ENCODE measurements at regions not wholly inside any gene's neighbourhood (a gene's known extent, or its start where the extent isn't known, plus 50 kb on each side); places are given as distances from the start of the nearest gene placed in this dataset.

DNA sequence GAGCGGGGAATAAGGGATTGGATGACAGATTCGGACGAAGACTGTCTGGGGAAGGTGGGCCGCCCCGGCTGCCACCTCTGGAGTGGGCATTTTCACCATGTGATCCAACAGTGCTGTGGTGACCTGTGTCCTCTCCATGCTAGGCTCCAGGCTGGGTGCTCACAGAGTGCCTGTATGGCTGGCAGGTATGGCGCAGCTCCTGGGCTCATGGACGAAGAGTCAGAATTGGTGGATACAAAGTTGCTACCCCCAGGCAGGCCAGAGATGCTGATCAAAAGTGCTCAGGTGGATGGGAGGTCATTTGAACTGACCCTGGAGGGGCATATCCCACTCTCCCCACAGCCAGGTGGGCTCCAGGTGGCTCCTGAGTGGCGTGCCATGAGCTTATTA lies 111.3 kb upstream of the UQCRFS1 start:
- no peak for DNase-seq

DNA sequence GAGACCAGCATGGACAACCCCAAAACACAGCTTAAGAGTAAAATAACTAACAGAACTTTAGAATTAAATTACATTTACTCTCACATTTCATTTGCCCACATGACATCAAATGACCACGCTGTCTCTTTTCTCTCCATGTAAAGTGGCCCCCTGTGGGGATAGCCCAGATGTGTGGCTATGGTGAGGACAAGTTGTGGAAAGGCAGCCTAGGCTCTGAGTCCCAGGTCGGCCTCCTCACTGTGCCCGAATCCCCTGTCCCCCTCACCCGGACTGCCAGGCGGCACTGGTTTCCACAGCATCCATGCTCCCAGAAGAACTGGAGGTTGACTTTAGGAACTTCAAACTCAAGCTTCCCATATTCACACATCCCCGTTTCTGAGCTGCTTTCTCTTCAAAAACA lies 111.8 kb upstream of the UQCRFS1 start:
- DNase-seq = no peak

DNA sequence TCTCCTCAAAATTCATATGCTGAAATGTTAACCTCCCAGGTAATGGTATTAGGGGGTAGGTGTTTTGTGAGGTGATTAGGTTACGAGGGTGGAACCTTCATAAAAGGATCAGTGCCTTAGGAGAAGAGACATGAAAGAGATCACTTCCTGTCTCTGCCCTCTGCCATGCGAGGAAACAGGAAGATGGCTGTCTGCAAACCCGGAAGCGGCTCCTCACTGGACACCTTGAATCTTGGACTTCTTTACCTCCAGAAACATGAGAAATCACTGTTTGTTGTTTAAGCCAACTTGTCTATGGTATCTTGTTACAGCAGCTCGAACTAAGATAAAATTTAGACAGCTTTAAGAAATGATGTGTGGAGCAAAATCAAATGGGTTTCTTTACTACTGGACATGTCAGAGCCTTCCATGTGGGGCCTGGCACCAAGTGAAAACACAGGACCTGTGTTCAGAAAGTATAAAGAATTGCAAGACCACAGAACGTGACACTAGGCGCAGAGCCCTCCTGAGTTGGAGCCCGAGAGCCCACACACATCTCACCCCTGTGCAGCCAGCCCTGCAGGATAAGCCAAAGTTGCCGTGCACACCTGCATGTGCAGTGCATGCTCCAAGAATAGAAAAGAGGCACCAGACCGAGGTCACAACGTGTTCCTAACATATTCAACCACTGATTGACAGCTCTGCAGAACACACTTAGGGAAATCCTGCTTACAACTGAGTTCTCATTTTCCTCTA lies 112.5 kb upstream of the UQCRFS1 start:
- no peak for DNase-seq

DNA sequence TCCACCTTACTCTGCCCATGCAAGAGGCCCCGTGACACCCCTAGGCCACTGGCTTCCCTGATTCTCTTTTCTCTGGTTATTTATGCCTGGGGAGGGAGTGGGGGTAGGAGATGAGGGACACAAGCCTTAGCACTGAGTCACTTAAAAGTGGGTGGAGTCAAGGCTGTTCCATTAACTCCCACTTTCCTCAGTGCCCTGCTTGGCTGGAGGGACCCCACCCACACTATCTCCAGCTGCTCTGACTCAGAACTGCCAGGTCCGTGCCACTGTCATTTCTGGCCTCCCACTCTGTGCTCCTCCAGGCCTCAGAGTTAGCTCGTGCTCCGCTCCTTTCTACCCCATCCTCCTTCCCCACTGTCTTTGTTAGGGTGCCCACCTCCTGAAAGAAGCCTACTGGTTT lies 113.4 kb upstream of the UQCRFS1 start:
- DNase-seq = no peak

DNA sequence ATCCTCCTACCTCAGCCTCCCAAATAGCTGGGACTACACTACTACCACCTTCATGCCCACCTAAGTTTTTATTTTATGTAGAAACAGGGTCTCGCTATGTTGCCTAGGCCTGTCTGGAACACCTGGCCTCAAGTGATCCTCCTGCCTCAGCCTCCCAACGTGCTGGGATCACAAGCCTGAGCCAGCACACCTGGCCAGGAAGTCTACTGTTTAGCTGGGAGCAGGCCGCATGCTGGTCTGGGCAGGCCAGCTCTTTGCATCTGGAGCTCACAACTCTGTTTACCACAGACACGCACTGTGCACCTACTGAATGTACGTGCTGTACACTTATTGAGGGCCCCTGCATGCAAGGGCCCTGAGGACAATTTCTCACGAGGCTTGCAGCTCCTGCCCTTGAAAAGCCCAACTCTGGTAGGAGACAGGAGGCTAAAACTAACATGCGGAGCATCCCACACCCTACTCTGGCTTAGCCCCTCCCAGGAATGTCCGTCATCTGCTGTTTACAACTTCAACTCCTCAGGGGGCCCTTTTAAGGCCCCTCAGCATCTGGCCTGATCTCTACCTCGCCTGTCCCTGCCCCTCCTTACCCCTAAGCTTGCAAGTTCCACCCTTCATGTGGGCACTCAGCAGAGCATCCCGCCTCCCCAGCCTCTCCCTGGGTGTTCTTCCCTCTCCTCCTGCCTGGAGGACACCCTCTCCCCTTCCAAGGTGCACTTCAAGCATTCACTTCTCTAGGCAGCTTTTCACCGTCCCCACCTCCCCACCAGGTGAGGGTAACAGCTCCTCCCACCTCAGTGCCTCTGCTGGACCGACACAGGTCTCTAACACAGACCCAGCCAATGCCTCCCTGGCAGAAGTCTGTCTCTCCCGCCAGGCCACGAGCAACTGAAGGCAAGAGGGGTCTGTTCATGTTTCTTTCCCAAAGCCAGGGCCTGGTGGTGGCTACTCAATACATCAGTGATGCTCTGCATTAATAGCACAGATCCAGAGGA lies 114.2 kb upstream of the UQCRFS1 start:
- no peak for DNase-seq

DNA sequence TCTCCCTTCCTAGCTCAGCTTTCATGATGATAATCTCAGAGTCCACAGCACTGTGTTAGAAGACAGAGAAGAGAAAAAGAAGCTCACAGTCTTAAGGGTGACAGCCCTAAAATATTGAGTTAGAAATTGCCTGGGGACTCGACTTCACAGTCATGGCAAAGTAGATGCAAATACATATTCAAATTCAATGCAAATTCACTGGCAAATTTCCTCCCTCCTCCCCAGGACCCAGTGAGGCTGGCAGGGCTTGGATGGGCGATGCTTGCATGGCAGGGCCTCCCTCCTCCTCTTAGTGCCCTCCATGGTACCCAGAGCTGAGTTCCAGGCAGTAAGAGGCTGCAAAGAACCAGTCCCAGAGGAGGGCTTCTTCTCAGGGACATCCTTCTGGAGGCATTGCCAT lies 115.6 kb upstream of the UQCRFS1 start:
- no peak for DNase-seq

DNA sequence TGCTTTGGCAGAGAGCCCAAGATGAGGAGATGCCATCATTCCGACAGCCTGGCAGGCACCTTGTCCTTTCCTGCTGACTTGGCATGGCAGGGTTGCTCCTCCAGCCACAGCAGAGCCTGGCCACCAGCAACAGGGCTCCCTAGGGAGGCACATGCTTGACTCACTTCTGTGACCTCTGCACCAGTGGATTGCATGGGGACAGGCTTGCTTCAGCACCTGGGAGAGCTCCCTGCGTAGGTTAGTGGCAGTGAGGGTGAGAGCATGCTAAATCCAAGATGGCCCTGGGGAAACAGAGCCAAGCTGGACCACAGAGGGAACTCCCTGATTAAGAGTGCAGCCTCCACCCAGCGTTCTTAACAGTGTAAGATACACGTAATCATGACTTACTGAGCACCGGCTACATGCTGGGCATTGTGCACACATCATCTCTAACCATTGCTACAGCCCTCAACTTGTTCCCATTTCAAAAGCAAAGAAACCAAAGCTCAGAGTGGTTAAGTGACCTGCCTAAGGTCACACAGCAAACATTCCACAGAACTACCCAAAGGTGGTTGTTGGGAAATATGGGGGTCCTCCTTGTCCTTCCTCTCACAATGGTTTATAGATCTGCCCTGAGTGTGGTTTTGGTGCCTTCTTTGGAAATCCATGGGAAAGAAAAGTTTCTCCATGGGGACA lies 116.6 kb upstream of the UQCRFS1 start:
- no peak for DNase-seq

DNA sequence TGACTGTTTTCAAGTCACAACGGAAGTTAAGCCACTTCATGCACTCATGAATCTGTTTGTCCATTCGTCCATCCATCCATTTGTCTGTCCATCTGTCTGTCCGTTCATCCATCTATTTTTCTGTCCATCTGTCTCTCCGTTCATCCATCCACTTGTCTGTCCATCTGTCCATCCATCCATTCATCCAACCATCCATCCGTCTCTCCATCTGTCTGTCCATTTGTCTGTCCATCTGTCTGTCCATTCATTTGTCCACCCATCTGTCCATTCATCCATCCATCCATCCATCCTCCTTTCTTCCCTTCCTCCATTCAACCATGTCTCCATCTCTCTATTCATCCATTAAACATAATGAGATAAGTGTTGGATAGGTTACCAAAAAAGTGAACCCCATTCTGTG lies 123.5 kb upstream of the UQCRFS1 start:
- DNase-seq = no peak

DNA sequence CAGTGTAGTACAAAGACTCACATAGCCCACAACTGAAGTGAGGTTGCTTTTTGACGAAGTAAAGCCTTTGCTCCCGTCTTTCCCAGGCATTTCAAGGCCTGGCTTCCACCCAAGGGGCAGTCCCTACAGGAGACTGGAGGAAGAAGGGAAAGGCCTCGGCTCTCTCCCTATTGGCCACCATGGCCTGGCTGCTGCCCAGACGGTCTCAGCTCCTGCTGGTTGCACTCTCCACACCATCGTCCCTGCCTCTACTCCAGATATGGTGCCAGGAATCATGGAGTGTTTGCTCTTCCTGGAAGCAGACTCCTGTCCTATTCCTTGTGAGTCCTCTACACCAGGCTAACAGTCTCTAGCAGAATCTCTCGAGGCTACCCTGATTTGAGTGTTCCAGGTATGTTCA lies 124.1 kb upstream of the UQCRFS1 start:
- no peak for DNase-seq

DNA sequence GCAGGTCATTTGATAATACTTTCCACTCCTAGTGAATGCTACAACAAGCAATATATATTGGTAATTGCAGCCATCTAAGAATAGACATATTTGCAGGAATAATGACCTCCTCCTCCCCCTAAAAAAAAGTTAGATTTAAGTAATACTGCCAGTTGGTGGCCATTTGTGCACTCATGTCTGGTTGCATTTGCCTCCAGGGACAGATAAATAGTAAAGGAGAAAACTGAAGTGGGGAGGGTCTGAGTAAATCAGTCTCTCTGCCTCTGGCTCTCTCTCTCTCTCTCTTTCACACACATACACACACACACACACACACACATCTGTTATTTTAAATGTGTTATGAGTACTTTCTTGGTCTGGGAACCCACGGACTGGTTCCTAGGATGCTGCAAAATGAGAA lies 125.5 kb upstream of the UQCRFS1 start:
- no peak for DNase-seq

DNA sequence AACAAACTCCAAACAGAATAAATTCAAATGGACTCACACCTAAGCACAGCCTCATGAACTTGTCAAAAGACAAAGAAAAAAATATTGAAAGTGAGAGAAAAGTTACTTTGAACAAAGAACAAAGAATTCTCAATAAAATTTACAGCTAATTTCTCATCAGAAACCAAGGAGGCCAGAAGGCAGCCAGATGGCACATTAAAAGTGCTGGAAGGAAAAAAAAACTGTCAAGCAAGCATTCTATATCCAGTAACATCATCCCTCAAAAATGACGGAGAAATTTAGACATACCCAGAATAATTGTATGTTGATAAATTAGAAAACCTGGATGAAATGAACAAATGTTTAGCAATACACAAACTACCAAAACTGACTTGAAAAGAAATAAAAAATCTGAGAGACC lies 129.8 kb upstream of the UQCRFS1 start:
- DNase-seq = no peak

DNA sequence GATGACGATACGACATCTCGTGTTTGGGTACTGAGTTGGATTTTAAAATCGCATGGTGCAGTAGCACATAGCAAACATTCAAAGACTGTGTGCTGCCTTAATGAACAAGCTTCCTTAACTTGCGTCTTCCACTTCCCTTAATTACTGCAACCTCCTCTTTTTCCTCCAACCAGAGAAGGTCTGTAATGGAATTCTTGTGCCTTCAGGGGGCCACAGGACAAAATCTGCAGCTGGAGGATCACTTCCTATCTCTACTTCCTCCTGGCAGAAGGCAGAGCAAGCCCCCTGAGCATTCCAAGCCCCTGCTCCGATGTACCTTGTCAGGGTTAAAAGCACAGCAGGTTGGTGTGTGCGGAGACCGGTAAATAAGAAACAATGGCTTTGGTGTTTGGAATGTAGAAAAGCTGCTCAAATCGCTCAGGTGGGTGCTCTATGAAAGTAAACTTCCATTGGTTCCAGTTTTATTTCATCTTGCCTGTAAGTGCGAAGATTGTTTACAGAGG lies 151.3 kb upstream of the UQCRFS1 start:
- no peak for DNase-seq

DNA sequence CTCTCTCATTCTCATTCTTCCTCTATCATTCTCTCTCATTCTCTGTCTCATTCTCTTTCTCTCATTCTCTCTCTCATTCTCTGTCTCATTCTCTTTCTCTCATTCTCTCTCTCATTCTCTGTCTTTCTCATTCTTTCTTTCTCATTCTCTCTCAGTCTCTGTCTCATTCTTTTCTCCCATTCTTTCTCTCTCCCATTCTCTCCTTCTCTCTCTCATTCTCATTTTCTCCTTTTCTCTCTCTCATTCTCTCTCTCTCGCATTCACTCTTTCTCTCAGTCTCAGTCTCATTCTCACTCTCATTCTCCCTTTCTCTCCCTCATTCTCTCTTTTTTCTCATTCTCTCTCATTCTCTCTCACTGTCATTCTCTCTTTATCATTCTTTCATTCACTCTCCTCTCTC lies 152.0 kb upstream of the UQCRFS1 start:
- DNase-seq = no peak

DNA sequence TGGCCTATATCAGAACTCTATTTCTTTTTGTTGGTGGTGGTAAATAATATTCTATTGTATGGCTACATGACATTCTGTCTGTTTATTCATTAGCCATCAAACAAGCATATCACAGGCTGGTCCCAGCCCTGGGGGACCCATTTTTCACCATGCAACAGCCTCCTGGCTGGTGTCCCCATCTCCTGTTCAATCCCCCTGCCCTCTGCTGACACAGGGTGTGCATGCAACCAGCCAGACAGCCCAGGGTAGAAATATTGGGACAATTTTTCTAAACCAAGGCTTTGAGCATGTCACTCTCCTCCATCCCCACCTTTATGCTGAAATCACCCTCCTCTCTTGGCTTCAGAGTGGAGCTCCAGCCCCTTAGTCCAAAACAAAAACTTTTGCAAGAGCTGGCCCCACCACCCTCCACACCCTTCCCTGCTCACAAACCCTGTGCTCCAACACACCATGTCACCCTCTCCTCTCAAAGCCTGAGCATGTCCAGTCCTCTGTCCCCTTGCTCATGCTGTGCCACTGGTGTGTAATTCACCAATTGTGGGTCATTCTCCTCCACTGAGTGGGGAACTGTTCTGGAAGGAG lies 153.0 kb upstream of the UQCRFS1 start:
- DNase-seq = no peak

DNA sequence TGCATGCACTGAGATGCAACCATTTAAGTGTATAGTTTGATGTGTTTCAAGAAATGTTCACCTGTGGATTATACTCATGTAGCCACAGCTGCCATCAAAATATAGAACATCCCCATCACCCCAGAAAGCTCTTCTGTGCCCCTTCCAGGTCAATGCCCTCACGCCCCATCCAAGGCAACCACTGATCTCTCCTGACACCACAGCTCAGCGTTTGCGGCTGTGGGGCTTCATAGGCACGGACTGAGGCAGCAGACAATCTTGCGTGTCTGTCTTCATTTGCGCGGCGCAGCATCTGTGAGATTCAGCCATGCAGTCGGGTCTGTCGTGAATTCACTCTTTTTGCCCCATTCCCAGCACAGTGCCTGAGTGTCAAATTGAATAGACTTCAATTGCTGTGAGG lies 153.8 kb upstream of the UQCRFS1 start:
- DNase-seq = no peak

DNA sequence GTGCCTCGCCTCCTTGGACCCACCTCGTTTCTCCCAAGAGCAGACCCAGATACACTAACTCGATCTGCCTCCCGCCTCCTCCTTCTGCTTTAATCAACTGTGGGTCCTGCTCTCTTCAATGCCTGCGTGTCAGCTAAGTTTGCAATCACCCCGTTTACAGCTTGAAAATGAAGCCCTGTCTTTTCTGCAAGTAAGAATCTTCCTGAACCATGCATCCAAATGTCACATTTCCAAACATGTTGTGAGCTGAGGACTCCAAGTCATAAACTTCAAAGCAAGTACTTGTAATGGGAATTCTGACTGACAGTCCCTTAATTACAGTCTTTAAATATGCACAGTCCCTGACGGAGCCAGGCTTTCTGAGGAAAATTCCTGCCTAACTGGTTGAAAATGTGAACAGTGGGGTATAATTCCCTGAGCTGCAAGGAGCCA lies 154.9 kb upstream of the UQCRFS1 start:
- no peak for DNase-seq

DNA sequence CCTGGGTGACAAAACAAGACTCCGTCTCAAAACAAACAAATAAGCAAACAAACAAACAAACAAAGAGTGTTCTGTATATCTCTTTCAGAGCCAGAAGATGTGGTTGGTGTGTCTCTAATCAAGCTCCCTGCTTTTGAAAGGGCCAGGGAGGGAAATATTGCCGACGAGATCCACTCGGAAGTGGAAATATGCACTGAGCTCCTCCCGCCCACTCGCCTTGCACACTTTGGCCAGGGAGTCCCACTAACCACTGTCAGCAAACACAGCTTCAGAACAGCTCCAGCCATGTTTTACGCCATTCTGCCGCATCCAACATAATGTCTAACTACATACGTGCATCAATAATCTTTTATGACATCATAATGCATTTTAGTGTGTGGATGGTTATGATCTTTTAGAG lies 155.5 kb upstream of the VSTM2B start:
- DNase-seq = no peak

DNA sequence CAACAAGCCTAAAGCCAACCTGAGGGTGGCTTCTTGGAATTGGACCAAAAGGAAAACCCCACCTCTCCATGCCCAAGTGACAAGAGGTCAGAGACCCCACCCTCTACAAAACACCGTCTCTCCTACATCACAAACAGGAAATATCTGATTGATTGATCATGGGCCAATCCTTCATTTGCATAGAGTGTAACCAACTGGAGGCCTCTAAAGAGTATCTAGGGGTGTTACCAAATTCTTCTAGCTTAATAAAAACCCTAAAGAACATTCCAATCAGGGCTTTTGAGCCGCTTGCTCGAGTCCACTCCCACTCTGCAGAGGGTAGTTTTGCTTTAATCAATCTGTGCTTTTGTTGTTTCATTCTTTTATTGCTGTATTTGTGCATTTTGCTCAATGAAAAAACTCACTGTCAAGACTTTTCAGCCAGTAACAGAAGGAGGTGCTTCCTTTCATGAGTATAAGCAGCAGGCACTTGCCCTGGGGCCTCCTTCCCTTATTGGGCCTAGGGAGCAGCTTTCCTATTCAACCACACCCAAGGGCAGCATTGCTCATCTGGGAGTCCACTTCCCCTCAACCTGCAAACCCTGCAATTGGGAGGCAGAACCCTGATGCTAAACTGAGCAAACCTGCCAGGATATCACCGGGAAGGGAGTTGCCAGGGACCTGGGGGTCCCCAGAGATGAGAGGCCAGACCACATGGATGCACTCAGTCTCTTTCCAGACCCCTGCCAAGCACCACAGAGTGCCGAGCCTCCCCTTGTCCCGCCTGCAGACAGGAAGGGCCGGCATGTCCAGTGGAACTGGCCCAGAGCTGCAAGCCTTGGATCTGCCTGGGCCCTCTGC lies 154.3 kb upstream of the VSTM2B start:
- no peak for DNase-seq

DNA sequence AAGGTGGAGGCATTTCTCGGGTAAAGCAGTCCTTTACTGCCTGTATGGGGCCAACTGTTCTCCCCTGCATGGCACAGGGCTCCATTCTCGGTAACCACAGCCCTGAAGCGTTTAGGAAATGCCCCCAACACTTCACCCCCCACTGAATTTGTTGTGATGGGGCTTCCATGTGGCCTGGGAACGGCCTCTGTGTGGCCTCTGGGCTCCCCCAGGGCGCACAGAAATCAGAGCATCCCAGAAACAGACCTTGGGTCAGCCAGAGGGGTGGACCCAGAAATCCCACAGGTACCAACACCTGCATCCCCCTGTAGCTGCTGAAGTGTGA lies 153.7 kb upstream of the VSTM2B start:
- no peak for DNase-seq

DNA sequence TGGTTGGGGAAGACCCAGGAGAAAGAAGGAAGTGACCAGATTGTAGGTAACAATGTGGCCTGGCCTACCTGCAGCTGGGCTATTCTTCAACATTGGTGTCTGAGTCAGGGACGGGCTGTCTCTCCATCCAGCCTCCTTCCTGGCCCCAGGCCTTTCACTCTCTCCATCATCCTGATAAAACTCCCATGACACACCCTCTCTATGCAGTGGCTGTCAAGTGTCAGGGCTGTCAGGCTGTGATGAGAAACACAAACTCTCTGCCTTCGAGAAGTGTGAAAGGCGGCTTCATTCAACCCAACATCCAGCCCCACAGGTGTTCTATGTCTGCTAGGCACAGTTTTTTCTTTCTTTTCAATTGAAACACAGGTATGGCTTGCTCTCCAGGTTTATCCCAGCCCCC lies 153.3 kb upstream of the VSTM2B start:
- no peak for DNase-seq

DNA sequence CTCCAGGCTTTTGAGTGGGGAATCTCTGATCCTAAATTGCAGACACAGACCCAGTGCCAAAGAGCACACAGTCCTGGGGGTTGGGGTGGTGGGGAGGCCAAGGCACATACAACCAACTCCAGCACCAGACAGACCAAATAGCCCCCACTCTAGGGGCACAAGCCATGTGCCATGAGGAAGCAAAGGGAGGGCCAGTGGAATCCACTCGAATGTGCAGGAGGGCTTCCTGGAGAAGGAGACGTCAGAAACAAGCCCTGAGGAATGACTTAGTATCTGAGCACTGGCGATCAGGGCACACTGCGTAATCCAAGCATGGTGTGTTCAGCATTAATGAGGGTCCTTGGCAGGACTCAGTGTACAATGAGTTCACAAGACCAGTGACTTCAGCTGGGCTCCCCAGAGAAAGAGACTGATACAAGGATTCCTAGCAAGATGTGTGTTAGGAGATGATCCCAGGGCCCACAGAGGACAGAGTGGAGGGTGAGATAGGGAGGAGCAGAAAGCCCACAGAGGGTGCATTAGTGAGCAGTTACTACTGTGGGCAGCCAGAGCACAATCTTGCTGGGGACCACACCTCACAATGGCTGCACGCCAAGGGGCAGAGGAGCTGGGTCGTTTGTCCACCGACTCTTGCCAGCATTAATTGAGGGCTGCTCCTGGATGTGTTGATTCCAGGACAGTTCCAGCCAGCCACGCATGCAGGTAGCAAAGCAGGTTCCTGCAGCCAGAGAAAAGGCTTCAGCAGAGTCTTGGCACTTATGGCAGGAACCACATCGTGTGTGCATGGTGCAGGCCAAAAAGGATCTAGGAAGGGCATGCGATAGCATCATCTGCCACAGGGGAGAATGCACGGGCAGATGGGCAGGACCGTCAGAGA lies 152.6 kb upstream of the VSTM2B start:
- no peak for DNase-seq

Data from stimulated activated naive CD4-positive, alpha-beta T cell treated with Interleukin-2 at 50 U/mL for 16 hours (primary cell).